GM21528 (cell line): ENCODE measurements at regions not wholly inside any gene's neighbourhood (a gene's known extent, or its start where the extent isn't known, plus 50 kb on each side); places are given as distances from the start of the nearest gene placed in this dataset.

Experiments
- ATAC-seq: cut with Tn5 transposase; IDR thresholded peaks from one replicate; pipeline ENCODE4 v1.9.1; 2021; ENCODE audit warnings: mild to moderate bottlenecking, moderate library complexity; ENCODE audit not compliant: unreplicated experiment, low FRiP score

DNA sequence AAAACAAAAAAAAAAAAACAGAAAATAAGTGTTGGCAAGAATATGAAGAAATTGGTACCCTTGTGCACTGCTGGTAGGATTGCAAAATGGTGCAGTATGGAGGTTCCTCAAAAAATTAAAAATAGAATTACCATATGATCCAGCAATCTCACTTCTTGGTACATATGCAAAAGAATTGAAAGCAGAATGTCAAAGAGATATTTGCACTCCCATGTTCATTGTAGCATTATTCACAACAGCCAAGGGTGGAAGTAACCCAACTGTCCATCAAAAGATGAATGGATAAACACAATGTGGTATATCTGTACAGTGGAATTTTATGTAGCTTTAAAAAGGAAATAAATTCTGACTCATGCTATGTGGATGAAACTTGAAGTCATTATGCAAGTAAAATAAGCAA lies 72.8 kb upstream of the POU3F3 start:
- no peak for ATAC-seq

DNA sequence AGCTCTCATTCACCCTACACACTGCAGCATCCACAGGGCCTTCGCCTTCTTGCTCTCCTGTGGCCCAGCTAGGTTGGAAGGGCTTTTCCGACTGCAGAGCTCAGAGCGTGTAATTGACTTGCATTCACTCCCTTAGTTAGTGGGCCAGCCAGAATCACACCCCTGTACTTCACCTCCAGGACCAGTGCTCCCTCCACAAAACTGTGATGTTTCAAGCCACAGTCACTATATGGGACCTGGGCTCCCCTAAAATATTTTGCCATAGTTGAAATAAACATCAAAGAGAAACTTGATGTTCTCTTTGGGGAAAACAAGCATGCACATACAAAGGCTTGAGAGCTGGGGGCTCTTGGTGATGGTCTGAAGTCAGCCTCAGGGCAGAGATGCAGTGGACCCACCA lies 69.7 kb upstream of the POU3F3 start:
- ATAC-seq = no peak

DNA sequence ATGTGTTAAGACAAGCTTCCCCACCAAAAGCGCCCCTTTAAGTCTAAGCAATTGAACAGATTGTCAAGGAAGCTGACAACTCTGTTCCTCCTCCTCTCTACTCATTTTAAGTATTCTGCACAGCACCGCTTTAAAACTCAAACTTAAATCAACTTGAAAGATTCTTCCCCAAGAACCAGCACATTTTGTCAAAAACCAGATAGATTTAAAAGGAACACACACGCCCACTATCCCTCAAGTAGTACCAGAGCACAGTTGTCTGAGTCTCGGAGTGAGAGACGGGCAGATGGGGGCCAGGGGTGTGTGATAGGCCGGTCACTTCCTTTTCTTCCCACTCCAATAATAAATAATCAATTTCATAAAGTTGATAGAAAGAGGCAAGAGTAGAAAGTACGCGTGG lies 67.7 kb upstream of the POU3F3 start:
- no peak for ATAC-seq

- ATAC-seq = no peak
Measured at GRCh38 chr2:104786821-104787220, 67.1 kb upstream of the POU3F3 start.

DNA sequence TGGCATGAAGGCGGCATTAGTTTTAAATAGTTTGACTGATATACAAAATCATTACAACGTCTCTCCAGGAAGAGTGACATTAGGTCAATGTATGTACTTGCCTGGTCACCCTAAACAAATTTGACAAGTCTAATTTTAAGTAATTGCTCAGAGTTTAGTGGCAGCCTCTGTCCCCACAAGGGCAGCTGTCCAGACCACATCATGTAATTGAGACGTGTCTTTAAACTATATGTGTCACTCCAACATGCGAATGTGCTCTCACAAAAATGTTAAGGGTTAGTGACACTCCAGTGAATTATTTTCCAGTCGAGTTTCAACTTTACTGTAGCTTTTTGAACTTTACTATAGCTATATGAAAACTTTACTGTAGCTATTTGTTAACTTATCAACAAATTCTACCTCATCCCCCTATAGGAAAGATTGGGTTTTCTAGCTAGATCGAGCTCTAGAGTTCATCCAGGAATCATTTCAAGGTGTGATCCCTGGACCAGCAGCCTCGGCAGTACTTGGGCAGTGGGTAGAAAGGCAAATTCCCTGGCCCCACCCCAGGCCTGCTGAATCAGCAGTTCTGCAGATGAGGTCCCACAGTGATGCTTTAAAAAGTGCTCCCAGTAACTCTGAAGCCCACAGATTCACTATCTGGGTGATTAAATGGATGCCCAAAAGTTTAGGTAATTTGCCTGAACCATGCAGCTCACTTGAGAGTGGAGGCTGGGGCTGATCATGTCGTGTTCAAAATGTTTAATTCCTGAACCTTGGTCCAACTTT lies 66.4 kb upstream of the POU3F3 start:
- ATAC-seq = no peak

- ATAC-seq = no peak
Measured at GRCh38 chr2:104788742-104789455, 65.0 kb upstream of the POU3F3 start.

- no peak for ATAC-seq
Measured at GRCh38 chr2:104790100-104790811, 63.7 kb upstream of the POU3F3 start.

DNA sequence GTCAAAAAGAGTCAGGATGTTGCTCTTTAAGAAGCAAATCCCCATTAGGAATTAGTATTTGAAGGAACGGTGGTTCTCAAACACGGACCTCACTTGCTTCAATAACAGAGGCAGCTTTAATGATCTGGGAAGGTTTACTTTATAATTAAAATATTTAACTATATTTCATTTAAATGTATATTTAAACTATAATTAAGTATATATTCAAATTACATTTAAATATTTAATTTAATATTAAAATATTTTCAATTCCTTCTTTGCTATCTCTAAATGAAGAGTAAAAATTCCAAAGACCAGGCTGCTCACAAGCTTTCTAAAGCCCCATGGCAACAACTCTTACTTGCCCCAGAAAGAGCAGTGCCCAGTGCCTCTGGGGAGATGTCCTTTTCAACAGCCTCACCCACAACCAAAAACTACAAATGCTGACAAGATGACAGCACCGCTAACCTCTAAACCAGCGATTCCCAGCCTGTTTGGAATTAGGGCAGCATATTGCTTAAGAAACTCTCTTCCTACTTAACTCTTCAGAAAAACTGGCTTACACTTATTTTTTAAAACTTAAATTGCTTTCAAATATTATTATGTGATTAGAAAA lies 62.9 kb upstream of the POU3F3 start:
- no peak for ATAC-seq

DNA sequence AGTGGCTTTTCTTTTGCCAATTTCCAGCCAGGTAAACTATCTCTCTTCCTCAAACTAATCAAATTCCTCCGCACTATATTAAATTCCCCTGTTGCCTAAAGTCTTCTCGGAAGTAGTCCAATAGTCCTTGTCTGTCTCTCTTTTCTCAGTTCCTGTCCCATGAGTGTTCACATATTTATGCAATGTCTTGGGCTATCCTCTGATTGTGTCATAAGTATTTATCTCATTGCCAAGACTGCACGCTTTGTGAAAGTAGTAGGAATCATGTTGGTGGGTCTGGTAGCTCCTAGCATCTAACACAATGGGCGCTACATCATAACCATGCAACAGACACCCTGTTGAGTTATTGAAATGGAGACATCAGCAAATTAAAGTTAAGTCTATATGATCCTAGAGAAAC lies 59.9 kb upstream of the POU3F3 start:
- ATAC-seq = no peak

- no peak for ATAC-seq
Measured at GRCh38 chr2:104794441-104794840, 59.5 kb upstream of the POU3F3 start.
